G401 (cell line): ENCODE measurements at regions not wholly inside any gene's neighbourhood (a gene's known extent, or its start where the extent isn't known, plus 50 kb on each side); places are given as distances from the start of the nearest gene placed in this dataset.

Experiments used
- DNase-seq: peaks from one replicate; pipeline ENCODE4 v3.0.0-alpha.2; 2015; ENCODE audit warnings: low spot score
- in situ Hi-C: cut with HindIII; loops from 2 replicates; pipeline ENCODE4 v1.10.0; 2016; ENCODE audit warnings: low sequenced_read_pairs, mixed read lengths

DNA sequence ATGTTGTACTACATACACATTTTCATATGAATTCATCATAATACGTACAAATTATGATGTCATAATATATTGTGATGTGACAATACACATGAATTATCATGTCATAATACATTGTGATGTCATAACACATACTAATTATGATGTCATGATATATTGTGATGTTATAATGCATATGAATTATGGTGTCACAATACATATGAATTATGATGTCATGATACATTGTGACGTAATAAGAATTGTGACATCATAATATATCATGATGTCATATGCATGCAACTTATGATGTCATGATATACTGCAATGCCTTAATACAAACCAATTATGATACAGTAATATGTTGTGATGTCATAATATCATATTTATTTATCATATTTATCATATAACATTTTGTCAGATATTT is 2074.3 kb downstream of the TP53TG3F start:
- in situ Hi-C loops, result no loop called here
- DNase-seq, result no peak

DNA sequence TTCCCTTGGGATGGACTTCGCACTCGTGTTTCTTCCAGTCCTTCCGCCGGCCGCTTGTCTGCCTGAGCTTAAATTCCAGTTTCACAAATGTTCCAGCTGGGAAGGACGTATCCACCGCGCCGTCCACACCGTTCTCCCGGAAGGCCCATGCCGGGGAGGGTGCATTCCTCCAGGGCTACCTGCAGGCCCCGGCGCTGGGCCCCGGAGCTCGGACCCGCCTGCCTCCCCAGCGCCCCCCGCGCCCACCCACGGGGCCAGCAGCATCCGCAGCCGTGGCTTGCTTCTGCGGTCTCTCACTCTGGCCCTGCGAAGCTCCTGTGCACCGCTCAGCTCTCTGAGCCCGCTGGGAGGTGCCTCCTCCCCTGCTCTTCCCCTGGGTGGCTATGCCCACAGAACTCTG is 2084.1 kb downstream of the TP53TG3F start:
- in situ Hi-C loops, result no loop called here
- no peak for DNase-seq

DNA sequence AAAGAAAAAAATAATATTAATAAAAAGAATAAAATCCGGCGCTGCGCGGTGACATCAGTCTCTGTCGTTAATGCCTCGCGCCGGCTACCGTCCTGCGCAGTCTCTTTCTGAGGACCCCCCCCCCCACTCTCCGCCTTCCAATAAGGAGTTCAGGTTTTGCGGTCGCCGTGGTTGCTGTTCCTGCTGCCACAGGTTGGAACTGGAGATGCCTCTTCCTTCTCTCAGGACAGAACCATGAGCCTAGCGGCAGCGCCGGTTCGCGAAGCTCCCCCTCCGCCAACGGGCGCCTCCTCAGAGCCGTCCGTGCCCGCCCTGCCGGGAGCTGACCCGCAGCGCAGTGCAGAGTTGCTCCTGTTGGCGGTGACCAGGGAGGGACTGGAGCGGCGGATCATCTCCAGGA is 2093.4 kb downstream of the TP53TG3F start:
- in situ Hi-C loops, result no loop called here
- no peak for DNase-seq

DNA sequence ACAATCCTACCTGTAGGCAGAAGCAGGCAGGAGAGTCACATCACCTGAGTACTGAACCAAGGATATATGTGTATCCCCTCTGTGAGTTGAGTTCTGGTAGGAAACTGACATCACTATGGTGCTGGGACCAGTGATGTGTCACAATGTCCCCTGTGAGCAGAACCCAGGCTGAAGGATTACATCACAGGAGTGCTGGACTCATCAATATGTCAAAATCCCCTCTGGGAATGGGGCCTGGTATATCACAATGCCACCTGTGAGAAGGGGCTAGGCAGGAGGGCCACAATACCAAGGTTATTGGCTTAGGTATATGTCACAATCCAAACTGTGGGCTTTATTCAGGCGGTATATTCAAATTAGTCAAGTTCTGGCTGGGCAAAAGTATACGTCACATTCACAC is 2098.3 kb downstream of the TP53TG3F start:
- in situ Hi-C loops, result no loop called here
- DNase-seq, result no peak

GRCh38 chr16:35559911-35560636 is 2100.7 kb downstream of the TP53TG3F start:
- DNase-seq, result no peak
- in situ Hi-C loops, result no loop called here

- DNase-seq, result no peak
Measured at GRCh38 chr16:35560637-35560984, 2101.2 kb downstream of the TP53TG3F start.

DNA sequence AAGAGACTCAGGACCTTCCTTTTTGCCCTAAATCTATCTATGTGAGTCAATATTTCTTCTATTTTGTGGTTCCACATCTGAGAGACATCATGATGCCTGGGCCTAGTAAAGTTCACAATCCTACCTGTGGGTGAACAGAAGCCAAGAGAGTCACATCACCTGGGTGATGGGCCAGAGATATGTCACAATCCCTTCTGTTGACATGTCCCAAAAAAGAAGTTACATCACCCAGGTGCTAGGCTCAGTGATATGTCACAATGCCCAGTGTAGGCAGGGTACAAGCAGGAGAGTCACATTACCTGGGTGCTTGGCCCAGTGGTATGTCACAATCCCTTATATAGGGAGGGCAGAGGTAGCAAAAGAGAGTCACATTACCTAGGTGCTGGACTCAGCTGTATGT is 2101.9 kb downstream of the TP53TG3F start:
- no peak for DNase-seq
- in situ Hi-C loops, result no loop called here

More at GRCh38 chr16:35560637-35560984, 2101.2 kb downstream of the TP53TG3F start:
- in situ Hi-C loops, result no loop called here

GRCh38 chr16:35562471-35562870 is 2103.1 kb downstream of the TP53TG3F start:
- no peak for DNase-seq
- in situ Hi-C loops, result no loop called here

- in situ Hi-C loops, result no loop called here
- no peak for DNase-seq
Measured at GRCh38 chr16:35562919-35563318, 2103.5 kb downstream of the TP53TG3F start.

GRCh38 chr16:35564148-35564547 is 2104.7 kb downstream of the TP53TG3F start:
- no peak for DNase-seq
- in situ Hi-C loops, result no loop called here

DNA sequence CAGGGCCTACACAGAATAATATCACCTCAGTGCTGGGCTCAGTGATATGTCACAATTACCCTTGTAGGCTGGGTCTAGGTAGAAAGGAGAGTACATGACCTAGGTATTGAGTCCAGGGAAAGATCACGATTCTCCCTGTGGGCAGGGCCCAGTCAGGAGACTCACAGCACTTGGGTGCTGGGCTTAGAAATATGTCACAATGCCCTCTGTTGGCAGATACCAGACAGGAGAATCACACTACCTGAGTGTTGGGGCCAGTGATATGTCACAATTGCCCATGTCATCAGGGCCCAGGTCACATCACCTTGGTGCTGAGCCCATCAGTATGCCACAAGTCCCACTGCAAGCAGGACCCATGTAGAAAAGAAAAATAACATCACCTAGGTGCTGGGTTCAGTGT is 2105.5 kb downstream of the TP53TG3F start:
- in situ Hi-C loops, result no loop called here
- no peak for DNase-seq

- in situ Hi-C loops, result no loop called here
- DNase-seq, result no peak
Measured at GRCh38 chr16:35565626-35566025, 2106.2 kb downstream of the TP53TG3F start.

GRCh38 chr16:35569413-35569812 is 2110.0 kb downstream of the TP53TG3F start:
- in situ Hi-C loops, result no loop called here
- DNase-seq, result no peak

GRCh38 chr16:35570946-35571345 is 2111.5 kb downstream of the TP53TG3F start:
- no peak for DNase-seq
- in situ Hi-C loops, result no loop called here

DNA sequence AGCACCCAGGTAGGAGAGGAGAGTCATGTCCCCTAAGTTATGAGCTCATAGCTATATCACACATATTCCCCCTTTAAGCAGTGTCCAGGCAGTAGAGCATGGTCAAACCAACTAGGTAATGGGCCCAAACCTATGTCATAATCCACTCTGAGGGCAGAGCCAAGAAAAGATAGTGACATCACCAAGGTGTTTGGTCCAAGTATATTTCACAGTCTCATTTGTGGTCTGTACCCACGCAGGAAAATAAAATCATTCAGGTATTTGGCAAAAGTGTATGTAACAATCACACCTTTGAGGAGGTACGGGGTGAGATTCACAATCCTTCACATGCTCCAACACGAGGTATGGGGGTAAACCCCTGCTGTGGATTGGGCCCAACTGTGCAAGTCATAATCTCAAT is 2112.8 kb downstream of the TP53TG3F start:
- in situ Hi-C loops, result no loop called here
- no peak for DNase-seq

DNA sequence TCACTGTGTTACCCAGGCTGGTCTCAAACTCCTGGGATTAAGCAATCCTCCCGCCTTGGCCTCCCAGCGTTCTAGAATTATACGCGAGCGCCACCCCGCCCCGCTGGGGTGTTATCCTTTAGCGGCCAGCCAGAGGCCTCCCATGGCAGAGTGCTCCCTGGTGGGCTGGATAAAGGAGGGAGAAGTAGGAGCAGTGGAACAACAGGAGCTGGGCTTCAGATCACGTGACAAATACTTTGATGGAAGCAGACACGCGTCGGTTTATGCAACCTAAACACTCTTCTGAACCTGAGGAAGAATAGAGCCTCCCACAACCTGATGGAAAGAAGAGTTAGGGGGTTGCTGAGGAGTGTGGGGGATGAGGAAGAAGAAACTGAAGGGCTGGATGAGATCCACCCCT is 2114.0 kb downstream of the TP53TG3F start:
- no peak for DNase-seq
- in situ Hi-C loops, result no loop called here

DNA sequence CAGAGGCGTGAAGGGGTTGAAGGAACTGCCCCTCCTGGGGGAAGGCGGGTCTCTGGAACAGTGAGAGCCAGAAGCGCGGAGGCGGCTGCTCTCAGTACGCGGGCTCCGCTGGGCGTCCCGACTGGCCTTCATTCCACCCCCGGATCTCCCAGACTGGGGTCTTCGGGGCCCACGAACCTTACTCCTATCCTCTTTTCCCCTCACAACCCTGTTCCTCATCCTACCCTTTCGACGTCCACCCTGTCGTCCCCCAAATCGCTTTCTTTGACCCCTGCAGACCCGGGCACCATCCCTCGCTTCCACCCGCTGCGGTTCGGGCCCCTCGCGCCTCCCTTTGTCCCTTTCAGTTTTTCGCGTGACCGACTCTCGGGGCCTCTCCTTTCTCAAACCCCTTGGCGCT is 2114.6 kb downstream of the TP53TG3F start:
- in situ Hi-C loops, result no loop called here
- DNase-seq, result no peak

GRCh38 chr16:35574454-35575431 is 2115.3 kb downstream of the TP53TG3F start:
- DNase-seq, result no peak
- in situ Hi-C loops, result no loop called here

DNA sequence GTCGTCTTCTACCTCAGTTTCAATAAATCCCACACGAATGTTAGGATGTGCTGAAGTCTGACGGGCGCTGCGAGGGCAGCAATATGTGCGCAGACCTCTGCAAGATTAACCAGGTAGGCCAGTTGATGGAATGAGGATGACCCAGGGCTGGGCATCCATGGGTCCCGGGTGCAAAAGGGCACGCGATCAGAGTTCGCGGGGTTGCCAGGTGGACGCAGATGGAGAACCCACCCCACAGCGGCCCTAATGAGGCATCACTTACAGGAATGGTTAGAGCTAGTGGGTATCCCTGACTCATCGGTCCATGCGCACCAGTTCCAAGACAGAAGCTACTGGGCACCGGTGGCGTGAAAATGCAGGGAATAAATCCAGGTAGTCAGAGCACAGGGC is 2116.0 kb downstream of the TP53TG3F start:
- DNase-seq, result no peak
- in situ Hi-C loops, result no loop called here

DNA sequence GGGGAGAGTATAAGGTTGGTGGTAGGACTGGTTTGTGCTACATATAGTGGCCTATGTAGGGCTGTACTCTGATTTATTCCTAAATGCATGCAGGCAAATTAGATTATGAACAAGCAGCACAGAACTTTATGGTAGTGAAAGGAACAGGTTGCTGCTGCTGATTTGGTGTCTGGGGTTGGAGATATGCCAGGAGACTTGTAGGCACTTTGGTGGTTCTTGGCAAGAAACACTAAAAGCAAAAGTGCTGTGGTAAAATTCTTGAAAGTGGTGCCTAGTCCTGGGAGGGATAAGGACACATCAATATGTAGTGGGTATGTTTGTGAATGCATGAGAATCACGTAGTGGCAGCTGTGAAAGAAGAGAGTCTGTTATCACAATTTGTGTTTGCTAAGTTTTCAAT is 2126.0 kb downstream of the TP53TG3F start:
- in situ Hi-C loops, result no loop called here

More for the DNA sequence above, 2126.0 kb downstream of the TP53TG3F start:
- DNase-seq, result no peak
